ENCODE measurements at regions not wholly inside any gene's neighbourhood (a gene's known extent, or its start where the extent isn't known, plus 50 kb on each side); places are given as distances from the start of the nearest gene placed in this dataset.
A peak's percentile ranks its signal among the peaks of the same experiment; 100 is the strongest.

- no peaks in the 10 kb centered on the region for H3K4me1 Mint-ChIP-seq (ENCODE audit: low read depth)
- no peaks in the 10 kb centered on the region for H3K9me3 Mint-ChIP-seq (ENCODE audit: low read depth)
- no peak overlapping the region for H3K27ac Mint-ChIP-seq (ENCODE audit: unreplicated experiment)
- H3K27me3 Mint-ChIP-seq (ENCODE audit: low read depth): peaks cover 15% of the 10 kb centered on the region
- H3K4me3 Mint-ChIP-seq (ENCODE audit: unreplicated experiment): no peak overlapping the region
- TF ChIP-seq CTCF (IDR thresholded peaks at IDR 0.05): no peak
- no peaks in the 10 kb centered on the region for H3K36me3 Mint-ChIP-seq (ENCODE audit: low read depth)
- DNase-seq (ENCODE audit: low spot score): no peak
Observed at GRCh38 chr16:55040366-55041086, 109.9 kb downstream of the IRX5 start.

GRCh38 chr16:55041540-55042234, 111.0 kb downstream of the IRX5 start:
- Mint-ChIP-seq H3K9me3 (ENCODE audit: low read depth) (no peaks in the 10 kb centered on the region), H3K4me3 (ENCODE audit: unreplicated experiment) (no peak overlapping the region), H3K27me3 (ENCODE audit: low read depth) (peaks cover 22% of the 10 kb centered on the region), H3K4me1 (ENCODE audit: low read depth) (no peaks in the 10 kb centered on the region), H3K36me3 (ENCODE audit: low read depth) (no peaks in the 10 kb centered on the region), H3K27ac (ENCODE audit: unreplicated experiment) (no peak overlapping the region)
- no peak for DNase-seq (ENCODE audit: low spot score)
- TF ChIP-seq CTCF (IDR thresholded peaks at IDR 0.05): no peak

- no peak for TF ChIP-seq CTCF (IDR thresholded peaks at IDR 0.05)
- no peak overlapping the region for H3K27ac Mint-ChIP-seq (ENCODE audit: unreplicated experiment)
- H3K4me1 Mint-ChIP-seq (ENCODE audit: low read depth): no peaks in the 10 kb centered on the region
- no peaks in the 10 kb centered on the region for H3K36me3 Mint-ChIP-seq (ENCODE audit: low read depth)
- H3K4me3 Mint-ChIP-seq (ENCODE audit: unreplicated experiment): no peak overlapping the region
- no peaks in the 10 kb centered on the region for H3K9me3 Mint-ChIP-seq (ENCODE audit: low read depth)
- DNase-seq (ENCODE audit: low spot score): no peak
- peaks cover 30% of the 10 kb centered on the region for H3K27me3 Mint-ChIP-seq (ENCODE audit: low read depth)
Observed at GRCh38 chr16:55042556-55043432, 112.1 kb downstream of the IRX5 start.

- H3K4me3 Mint-ChIP-seq (ENCODE audit: unreplicated experiment): no peak overlapping the region
- no peaks in the 10 kb centered on the region for H3K36me3 Mint-ChIP-seq (ENCODE audit: low read depth)
- H3K27ac Mint-ChIP-seq (ENCODE audit: unreplicated experiment): no peak overlapping the region
- H3K9me3 Mint-ChIP-seq (ENCODE audit: low read depth): no peaks in the 10 kb centered on the region
- peak; percentile 18 for TF ChIP-seq CTCF (IDR thresholded peaks at IDR 0.05)
- no peaks in the 10 kb centered on the region for H3K4me1 Mint-ChIP-seq (ENCODE audit: low read depth)
- no peak for DNase-seq (ENCODE audit: low spot score)
- H3K27me3 Mint-ChIP-seq (ENCODE audit: low read depth): peaks cover 25% of the 10 kb centered on the region
Observed at GRCh38 chr16:55043499-55043898, 112.8 kb downstream of the IRX5 start.
